GM19239 (cell line): ENCODE measurements at regions not wholly inside any gene's neighbourhood (a gene's known extent, or its start where the extent isn't known, plus 50 kb on each side); places are given as distances from the start of the nearest gene placed in this dataset.

Experiments
- DNase-seq: peaks from one replicate; pipeline ENCODE4 v3.0.0; 2011; ENCODE audit warnings: low spot score; ENCODE audit not compliant: insufficient read length
- FAIRE-seq: peaks from 2 replicates; lab custom pipeline; 2011; peaks lifted over from hg19 to GRCh38; lab: Jason Lieb, UNC

GRCh38 chr16:51394421-51394820 lies 243.4 kb upstream of the SALL1 start:
- FAIRE-seq (no peak), DNase-seq (no peak)

DNA sequence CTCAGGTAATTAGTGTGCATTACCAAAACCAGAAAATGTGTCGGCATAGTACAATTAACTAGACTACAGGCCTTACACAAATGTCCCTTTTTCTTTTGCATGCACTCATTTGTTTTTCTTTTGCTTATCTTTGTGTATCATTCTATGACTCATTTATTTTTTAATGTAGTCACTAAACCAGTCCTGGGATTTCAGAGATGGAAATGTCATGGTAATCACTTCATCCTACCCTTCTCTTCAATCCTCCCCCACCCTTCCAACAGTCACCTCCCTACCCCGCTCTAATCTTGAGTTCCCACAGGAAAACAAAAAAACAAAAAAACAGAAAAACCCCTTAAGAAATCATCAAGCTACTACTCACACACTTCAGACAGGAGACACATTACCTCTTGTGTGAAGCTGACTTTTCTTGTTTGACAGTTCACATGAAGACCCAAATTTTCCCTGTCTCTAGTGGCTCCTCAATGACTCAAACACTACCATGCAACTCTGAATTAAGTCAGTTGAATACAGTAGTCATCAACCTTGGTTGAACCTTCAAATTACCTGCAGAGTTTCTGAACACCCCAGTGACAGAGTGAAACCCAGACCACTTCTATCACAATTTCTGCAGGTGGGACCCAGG lies 242.4 kb upstream of the SALL1 start:
- no peak for DNase-seq
- no peak for FAIRE-seq

DNA sequence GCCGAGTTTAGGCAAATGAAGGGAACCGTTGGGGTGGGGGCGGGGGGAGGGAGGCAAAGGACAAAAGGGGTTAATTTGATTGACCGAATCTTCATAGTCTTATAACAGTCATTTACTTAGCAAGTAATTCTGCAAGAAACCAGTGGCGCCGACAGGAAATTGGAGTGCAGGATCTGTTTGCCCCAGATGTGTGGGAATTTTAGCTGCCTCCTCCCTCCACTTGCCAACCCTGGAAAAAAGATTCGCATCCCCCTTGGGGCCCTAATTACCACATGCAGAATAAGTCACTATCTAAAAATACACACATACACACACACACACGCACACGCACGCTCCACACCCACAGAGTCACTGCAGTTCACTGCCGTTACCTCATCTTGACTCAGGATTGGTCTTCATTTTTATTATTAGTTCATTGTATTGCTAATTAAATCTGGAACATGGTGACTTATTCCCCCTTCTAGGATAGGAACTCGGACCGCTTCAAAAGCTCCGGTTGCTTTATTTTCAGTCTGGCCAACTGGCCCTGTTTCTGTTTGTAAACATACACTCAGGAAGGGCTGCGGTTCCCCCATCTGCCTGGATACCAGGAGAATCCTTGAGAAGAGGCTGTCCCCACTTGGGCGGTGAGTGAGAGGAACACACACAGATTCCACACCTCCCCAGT lies 241.6 kb upstream of the SALL1 start:
- DNase-seq (no peak), FAIRE-seq (no peak)

GRCh38 chr16:51391798-51392511 lies 240.9 kb upstream of the SALL1 start:
- FAIRE-seq (no peak), DNase-seq (no peak)

- no peak for DNase-seq
- no peak for FAIRE-seq
These were observed 239.8 kb upstream of the SALL1 start for GRCh38 chr16:51390877-51391276.

- DNase-seq (no peak), FAIRE-seq (no peak)
These were observed 238.8 kb upstream of the SALL1 start for GRCh38 chr16:51389881-51390280.

DNA sequence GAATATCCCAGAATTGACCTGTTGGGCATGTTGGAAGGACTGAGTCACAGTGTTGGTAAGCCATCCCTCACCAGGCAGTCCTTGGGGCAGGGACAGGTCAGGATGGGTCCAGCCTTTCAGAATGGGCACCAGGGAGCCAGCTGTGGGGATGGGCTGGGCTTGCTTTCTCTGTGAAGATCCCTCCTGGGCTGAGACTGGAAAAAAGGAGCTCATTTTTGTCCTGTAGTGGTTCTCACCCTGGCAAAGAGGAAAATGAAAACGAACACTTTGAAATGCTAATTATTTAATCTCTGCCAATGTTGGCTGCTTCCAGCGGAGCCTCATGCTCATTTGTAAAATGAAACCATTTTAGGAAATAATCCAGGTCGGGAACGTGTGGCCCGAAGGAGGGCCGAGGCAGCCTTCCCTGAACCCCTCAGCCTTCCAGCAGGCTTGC lies 237.5 kb upstream of the SALL1 start:
- no peak for FAIRE-seq

DNA sequence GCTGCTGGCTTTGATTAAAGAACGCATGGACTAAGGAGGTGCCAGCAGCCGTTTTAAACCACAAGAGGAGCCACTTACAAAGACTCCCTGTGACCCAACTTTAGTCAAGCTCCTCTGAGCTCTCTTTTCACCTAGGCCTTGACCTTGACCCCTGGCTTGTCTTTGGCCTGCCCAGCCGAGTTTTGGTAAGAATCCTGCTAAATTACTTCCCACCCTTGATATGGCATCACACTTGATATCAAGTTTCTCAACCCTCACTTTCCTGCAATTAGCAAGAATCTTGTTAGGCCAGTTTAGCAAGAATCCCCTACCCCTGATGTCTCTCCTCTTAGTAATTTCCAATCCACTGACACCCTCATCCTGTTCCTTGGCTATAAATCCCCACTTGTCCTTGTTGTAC lies 232.8 kb upstream of the SALL1 start:
- no peak for FAIRE-seq
- DNase-seq: no peak

More for the DNA sequence above, 237.5 kb upstream of the SALL1 start:
- no peak for DNase-seq

DNA sequence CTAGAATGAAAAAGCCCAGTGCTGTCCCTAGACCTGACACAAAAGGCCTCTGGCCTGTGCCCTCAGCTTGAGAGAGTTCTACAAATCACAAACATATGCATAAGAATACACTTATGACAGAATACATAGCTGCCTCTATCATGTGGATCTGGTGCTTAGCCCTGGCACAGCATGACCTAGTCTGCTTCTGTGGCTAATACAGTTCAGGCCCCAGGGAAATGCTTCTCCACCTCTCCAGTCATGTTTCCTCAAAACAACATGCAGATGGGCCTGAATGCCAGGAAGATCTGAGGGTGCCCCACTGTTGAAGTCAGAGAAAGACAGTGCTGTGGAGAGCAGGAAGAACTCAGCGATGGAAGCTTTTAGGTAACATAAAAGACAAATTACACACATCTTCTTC lies 231.9 kb upstream of the SALL1 start:
- DNase-seq: no peak
- no peak for FAIRE-seq

GRCh38 chr16:51382211-51382610 lies 231.1 kb upstream of the SALL1 start:
- FAIRE-seq (no peak), DNase-seq (no peak)

- DNase-seq (no peak), FAIRE-seq (no peak)
These were observed 225.0 kb upstream of the SALL1 start for GRCh38 chr16:51376080-51376479.

DNA sequence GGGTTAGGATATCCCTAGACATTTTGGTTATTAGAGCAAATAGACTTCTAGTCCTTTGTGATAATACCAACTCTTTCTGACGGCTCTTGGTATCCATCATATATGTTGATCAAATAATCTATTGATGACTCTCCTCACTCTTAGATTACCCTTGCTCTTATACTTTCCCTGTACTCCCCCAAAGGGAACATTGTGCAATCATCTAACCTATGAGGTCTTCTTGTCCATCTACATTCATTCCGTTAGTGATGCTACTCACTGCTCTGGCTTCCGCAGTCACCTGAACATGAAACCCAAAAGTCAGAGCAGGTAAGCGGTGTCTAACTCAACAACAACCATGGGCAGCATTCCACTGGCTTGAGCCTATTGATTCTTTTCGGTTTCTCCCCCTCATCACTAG lies 223.7 kb upstream of the SALL1 start:
- DNase-seq (no peak), FAIRE-seq (no peak)

DNA sequence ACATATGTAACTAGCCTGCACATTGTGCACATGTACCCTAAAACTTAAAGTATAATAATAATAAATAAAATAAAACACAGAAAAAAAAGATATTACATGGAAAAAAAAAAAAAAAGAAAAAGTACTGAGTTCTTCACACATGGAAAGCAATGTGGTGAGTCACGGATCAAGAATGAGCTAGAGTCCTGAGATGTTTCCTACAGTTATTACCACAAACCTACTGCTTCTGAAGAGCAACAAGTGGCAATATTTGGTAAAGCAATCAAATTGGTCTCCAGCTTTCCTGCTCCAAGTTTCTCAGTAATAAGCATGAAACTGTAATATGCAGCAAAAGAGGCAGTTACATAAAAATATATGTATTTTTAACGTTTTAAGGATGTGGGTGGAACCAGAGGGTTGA lies 223.3 kb upstream of the SALL1 start:
- no peak for FAIRE-seq

DNA sequence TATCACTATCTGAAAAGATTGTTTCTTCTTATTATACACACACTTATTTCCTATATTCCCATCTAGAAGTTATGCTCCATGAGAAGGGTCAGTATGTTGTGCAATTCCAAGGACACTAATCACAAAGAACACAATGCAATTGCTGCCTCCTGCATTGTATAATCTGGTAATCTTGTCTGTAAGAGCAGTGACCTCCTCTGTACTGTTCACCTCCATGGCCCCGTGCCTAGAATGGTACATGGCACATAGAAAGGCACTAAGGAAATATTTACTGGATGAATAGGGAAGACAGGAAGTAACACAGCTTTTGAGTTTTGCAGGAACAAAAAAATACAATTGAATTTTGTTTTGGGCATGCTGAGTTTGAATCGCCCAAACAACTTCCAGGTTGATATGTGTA lies 214.6 kb upstream of the SALL1 start:
- no peak for FAIRE-seq

More for the DNA sequence above, 223.3 kb upstream of the SALL1 start:
- no peak for DNase-seq

DNA sequence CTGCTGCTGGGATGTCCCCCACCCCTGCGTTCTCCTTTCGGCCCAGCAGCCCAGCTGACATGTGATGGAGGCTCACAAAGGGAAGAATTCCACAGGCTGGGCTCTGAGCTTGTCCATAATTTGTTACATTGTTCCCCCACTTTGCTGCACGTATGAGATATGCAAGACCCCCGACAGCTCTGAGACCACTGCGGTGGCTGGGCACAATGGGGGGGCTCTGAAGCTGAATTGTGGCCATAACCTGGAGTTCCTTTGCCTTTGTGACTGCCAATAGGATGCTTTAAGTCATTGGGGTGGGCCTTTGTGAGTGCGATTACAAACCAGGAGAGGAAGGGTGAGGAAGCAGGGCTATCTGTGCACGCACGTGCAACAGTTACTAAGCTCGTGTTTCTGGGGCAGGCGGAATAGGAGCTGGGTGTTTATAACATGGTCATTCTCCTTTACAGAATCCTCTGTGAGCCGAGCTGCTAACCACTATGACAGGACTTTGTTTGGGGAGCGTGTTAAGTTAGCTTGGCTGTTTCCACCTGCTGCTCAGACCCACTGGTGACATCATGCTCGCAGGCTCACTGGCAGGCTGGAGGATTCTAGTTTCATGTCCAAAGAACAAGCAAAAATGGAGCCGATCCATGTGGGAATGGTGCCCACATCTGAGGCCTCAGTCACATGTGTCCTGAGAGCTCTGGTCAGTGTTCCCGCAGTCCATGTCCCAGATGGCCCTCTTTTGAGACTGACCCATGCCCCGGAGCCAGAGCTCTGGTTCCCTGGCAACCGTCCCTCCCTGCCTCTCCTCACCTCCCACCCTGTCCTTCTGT lies 208.3 kb upstream of the SALL1 start:
- DNase-seq (no peak), FAIRE-seq (no peak)

More for the DNA sequence above, 214.6 kb upstream of the SALL1 start:
- DNase-seq: no peak

DNA sequence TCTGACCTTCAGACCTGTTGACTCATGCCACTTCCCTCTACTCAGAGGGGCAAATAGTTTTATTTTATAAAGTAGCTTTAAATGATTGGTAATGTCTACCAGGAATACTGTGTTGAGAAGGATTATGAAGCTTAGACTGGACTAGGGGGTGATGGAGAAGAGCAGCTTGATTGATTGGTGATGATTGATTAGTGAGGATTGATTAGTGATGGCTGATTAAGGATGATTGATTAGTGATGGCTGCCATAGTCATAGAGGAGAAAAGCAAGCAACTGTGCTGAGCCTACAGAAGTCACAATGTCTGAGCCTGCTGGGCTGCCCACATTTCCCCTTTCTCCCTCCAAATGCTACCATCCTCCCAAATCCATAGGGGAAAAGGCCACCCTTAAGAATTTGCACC lies 206.8 kb upstream of the SALL1 start:
- no peak for FAIRE-seq
- DNase-seq: no peak

GRCh38 chr16:51355875-51356274 lies 204.8 kb upstream of the SALL1 start:
- FAIRE-seq (no peak), DNase-seq (no peak)

DNA sequence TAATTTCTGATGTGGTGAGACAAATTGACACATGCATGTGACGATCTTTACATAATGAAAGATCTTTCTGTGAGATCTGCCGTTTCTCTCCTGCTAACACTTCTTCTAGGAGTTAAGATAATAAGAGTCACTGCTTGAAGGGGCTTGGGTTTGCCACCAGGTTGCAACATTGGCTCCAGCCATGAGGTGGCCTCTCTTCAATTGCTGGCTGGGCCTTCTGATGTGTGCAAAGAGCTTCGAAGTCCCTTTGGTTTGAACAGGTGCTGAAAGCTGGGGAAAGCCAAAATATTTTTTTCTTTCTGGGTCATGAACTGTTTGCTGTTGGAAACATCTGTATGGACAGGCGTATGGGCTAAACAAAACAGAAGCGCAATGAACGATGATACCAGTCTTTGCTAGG lies 204.1 kb upstream of the SALL1 start:
- DNase-seq (no peak), FAIRE-seq (no peak)

- FAIRE-seq: no peak
- DNase-seq: no peak
These were observed 202.0 kb upstream of the SALL1 start for GRCh38 chr16:51353055-51353454.

DNA sequence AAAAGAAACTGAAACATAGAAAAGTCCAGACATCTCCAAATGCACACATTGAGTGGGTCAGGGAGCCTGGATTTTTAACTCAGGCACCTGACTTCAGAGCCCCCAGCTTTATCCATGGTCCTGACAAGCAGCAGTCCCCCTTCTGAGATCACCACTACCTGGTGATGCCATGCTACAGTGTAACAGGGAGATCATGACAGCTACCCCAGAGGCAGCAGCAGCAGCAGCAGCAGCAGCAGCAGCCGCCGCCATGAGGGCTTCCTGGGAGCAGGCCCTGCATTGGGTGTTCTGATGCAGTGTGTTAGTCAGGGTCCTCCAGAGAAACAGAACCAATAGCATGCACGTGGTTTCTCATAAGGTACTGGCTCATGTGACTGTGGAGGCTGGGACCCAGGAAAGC lies 198.6 kb upstream of the SALL1 start:
- FAIRE-seq: no peak

GRCh38 chr16:51343411-51343810 lies 192.3 kb upstream of the SALL1 start:
- no peak for FAIRE-seq
- DNase-seq: no peak

More for the DNA sequence above, 198.6 kb upstream of the SALL1 start:
- DNase-seq: no peak
